ENCODE measurements at regions not wholly inside any gene's neighbourhood (a gene's known extent, or its start where the extent isn't known, plus 50 kb on each side); places are given as distances from the start of the nearest gene placed in this dataset.

- DNase-seq, result no peak
These were observed 620.3 kb upstream of the CDH4 start for GRCh38 chr20:60631585-60632287.

GRCh38 chr20:60632391-60633262 lies 619.4 kb upstream of the CDH4 start:
- CTCF ChIA-PET, result no interaction called here
- peaks cover 1 to 12% of the 10 kb centered on the region in 2 donors for H3K27me3 Mint-ChIP-seq
- H3K36me3 Mint-ChIP-seq, result no peaks in the 10 kb centered on the region
- Histone ChIP-seq H3K4me1 (ENCODE audit: control insufficient read depth in 1 of 2, extremely low read depth in 1 of 2, insufficient read depth in 2 of 2, low read length in 2 of 2) (no peaks in the 10 kb centered on the region), H3K27ac (ENCODE audit: low read length) (no peak overlapping the region), H3K36me3 (ENCODE audit: control insufficient read depth in 2 of 2, extremely low read depth in 1 of 2, insufficient read depth in 1 of 2, low read length in 1 of 2) (no peaks in the 10 kb centered on the region), H3K27me3 (replicated peaks in 1 of 2; ENCODE audit: control insufficient read depth in 2 of 2, extremely low read depth in 1 of 2, insufficient read depth in 2 of 2, low read length in 1 of 2) (peaks cover 0 to 7% of the 10 kb centered on the region in 2 experiments), H3K4me3 (ENCODE audit: control insufficient read depth in 1 of 2, extremely low read depth in 1 of 2, low read length in 1 of 2) (no peak overlapping the region), H3K9me3 (no peaks in the 10 kb centered on the region)
- H3K4me1 Mint-ChIP-seq, result no peaks in the 10 kb centered on the region
- POLR2A ChIA-PET, result no interaction called here
- no peak overlapping the region for H3K27ac Mint-ChIP-seq
- WGBS (ENCODE audit: insufficient coverage), result 89% methylated on average over 4 of the region's 8 CpGs
- DNase-seq (no peak), ATAC-seq (replicated peaks in 1 of 4) (no peak)
- H3K4me3 Mint-ChIP-seq, result no peak overlapping the region
- H3K9me3 Mint-ChIP-seq, result no peaks in the 10 kb centered on the region

More at GRCh38 chr20:60631585-60632287, 620.3 kb upstream of the CDH4 start:
- no peak overlapping the region for H3K4me3 Mint-ChIP-seq
- no peaks in the 10 kb centered on the region for H3K9me3 Mint-ChIP-seq
- H3K9me3 ChIP-seq, result no peaks in the 10 kb centered on the region
- H3K36me3 ChIP-seq (ENCODE audit: control insufficient read depth in 2 of 2, extremely low read depth in 1 of 2, insufficient read depth in 1 of 2, low read length in 1 of 2), result no peaks in the 10 kb centered on the region
- no peaks in the 10 kb centered on the region for H3K4me1 Mint-ChIP-seq
- H3K4me1 ChIP-seq (ENCODE audit: control insufficient read depth in 1 of 2, extremely low read depth in 1 of 2, insufficient read depth in 2 of 2, low read length in 2 of 2), result no peaks in the 10 kb centered on the region
- POLR2A ChIA-PET, result no interaction called here
- H3K27me3 Mint-ChIP-seq, result peaks cover 0 to 12% of the 10 kb centered on the region in 2 donors
- WGBS (ENCODE audit: insufficient coverage), result 68% methylated on average over 5 of the region's 9 CpGs
- ATAC-seq (replicated peaks in 1 of 4), result no peak
- H3K27ac ChIP-seq (ENCODE audit: low read length), result no peak overlapping the region
- peaks cover 0 to 7% of the 10 kb centered on the region in 2 experiments for H3K27me3 ChIP-seq (replicated peaks in 1 of 2; ENCODE audit: control insufficient read depth in 2 of 2, extremely low read depth in 1 of 2, insufficient read depth in 2 of 2, low read length in 1 of 2)
- no peak overlapping the region for H3K27ac Mint-ChIP-seq
- H3K4me3 ChIP-seq (ENCODE audit: control insufficient read depth in 1 of 2, extremely low read depth in 1 of 2, low read length in 1 of 2), result no peak overlapping the region
- H3K36me3 Mint-ChIP-seq, result no peaks in the 10 kb centered on the region
- CTCF ChIA-PET, result no interaction called here

DNA sequence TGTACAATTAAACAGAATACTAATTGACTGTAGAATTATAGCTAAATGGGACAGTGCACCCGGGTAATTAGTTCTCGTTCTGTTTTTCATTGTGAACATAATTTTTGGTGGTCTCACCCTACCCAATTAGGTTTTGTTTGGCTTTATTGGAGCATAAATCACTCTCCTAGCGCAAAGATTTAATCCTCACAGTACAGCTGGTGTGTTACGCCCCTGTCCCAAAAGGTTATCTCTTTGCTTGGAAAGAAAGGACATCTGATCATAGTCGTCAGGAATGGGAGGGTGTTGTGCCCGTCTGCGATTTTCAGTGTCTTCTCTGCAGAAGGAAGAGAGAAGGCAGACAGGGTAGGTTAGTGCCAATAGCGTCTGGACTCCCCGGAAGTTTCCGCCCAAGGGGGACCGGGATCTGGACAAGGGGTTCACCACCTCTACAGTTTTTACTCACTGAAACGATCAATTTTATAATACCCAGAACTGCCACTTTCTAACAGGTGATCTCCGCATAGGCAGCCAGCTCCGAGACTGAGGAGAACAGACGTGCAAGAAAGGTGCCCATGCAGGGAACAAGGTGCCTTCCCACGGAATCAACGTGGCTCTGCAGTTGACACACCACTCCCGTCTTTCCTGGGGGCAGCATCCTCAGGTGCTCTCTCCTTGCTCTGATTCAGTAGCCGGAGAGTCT lies 617.4 kb upstream of the CDH4 start:
- Mint-ChIP-seq H3K27me3 (peaks cover 1 to 5% of the 10 kb centered on the region in 2 donors), H3K4me1 (no peaks in the 10 kb centered on the region), H3K36me3 (no peaks in the 10 kb centered on the region), H3K4me3 (no peak overlapping the region), H3K27ac (no peak overlapping the region), H3K9me3 (no peaks in the 10 kb centered on the region)
- ChIA-PET POLR2A (no interaction called here), CTCF (no interaction called here)
- Histone ChIP-seq H3K4me3 (ENCODE audit: control insufficient read depth in 1 of 2, extremely low read depth in 1 of 2, low read length in 1 of 2) (no peak overlapping the region), H3K27ac (ENCODE audit: low read length) (no peak overlapping the region), H3K27me3 (replicated peaks in 1 of 2; ENCODE audit: control insufficient read depth in 2 of 2, extremely low read depth in 1 of 2, insufficient read depth in 2 of 2, low read length in 1 of 2) (no peaks in the 10 kb centered on the region), H3K36me3 (ENCODE audit: control insufficient read depth in 2 of 2, extremely low read depth in 1 of 2, insufficient read depth in 1 of 2, low read length in 1 of 2) (no peaks in the 10 kb centered on the region), H3K9me3 (no peaks in the 10 kb centered on the region), H3K4me1 (ENCODE audit: control insufficient read depth in 1 of 2, extremely low read depth in 1 of 2, insufficient read depth in 2 of 2, low read length in 2 of 2) (no peaks in the 10 kb centered on the region)
- ATAC-seq (replicated peaks in 1 of 4), result no peak
- 81% methylated on average over 11 of the region's 19 CpGs for WGBS (ENCODE audit: insufficient coverage)
- no peak for DNase-seq

- no peaks in the 10 kb centered on the region for H3K9me3 ChIP-seq
- H3K36me3 ChIP-seq (ENCODE audit: control insufficient read depth in 2 of 2, extremely low read depth in 1 of 2, insufficient read depth in 1 of 2, low read length in 1 of 2), result no peaks in the 10 kb centered on the region
- Mint-ChIP-seq H3K27me3 (peaks cover 1 to 5% of the 10 kb centered on the region in 2 donors), H3K9me3 (no peaks in the 10 kb centered on the region), H3K4me1 (no peaks in the 10 kb centered on the region), H3K27ac (no peak overlapping the region), H3K36me3 (no peaks in the 10 kb centered on the region), H3K4me3 (no peak overlapping the region)
- H3K4me3 ChIP-seq (ENCODE audit: control insufficient read depth in 1 of 2, extremely low read depth in 1 of 2, low read length in 1 of 2), result no peak overlapping the region
- H3K27me3 ChIP-seq (replicated peaks in 1 of 2; ENCODE audit: control insufficient read depth in 2 of 2, extremely low read depth in 1 of 2, insufficient read depth in 2 of 2, low read length in 1 of 2), result no peaks in the 10 kb centered on the region
- no peak for ATAC-seq (replicated peaks in 1 of 4)
- CTCF ChIA-PET, result no interaction called here
- POLR2A ChIA-PET, result no interaction called here
- WGBS (ENCODE audit: insufficient coverage), result 100% methylated on average over 3 of the region's 5 CpGs
- no peak overlapping the region for H3K27ac ChIP-seq (ENCODE audit: low read length)
- no peak for DNase-seq
- no peaks in the 10 kb centered on the region for H3K4me1 ChIP-seq (ENCODE audit: control insufficient read depth in 1 of 2, extremely low read depth in 1 of 2, insufficient read depth in 2 of 2, low read length in 2 of 2)
These were observed 615.6 kb upstream of the CDH4 start for GRCh38 chr20:60636417-60636816.

DNA sequence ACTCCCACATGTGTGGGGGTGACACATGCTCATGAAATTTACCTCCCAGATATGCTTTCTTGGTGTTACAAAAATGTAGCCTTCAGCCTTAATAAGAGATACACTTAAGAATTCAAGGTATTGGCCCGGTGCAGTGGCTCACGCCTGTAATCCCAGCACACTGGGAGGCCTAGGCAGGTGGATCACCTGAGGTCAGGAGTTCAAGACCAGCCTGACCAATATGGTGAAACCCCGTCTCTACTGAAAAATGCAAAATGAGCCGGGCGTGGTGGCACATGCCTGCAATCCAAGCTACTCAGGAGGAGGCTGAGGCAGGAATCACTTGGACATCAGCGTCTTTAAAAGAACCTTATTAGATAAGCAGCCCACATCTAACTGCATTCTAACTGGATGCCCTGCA lies 614.3 kb upstream of the CDH4 start:
- Mint-ChIP-seq H3K9me3 (no peaks in the 10 kb centered on the region), H3K36me3 (no peaks in the 10 kb centered on the region), H3K4me1 (no peaks in the 10 kb centered on the region), H3K4me3 (no peak overlapping the region), H3K27ac (no peak overlapping the region), H3K27me3 (peaks cover 1 to 10% of the 10 kb centered on the region in 2 donors)
- POLR2A ChIA-PET, result no interaction called here
- no peaks in the 10 kb centered on the region for H3K9me3 ChIP-seq
- no peaks in the 10 kb centered on the region for H3K4me1 ChIP-seq (ENCODE audit: control insufficient read depth in 1 of 2, extremely low read depth in 1 of 2, insufficient read depth in 2 of 2, low read length in 2 of 2)
- CTCF ChIA-PET, result no interaction called here
- no peak for ATAC-seq (replicated peaks in 1 of 4)
- no peak for DNase-seq
- peaks cover 0 to 4% of the 10 kb centered on the region in 2 experiments for H3K27me3 ChIP-seq (replicated peaks in 1 of 2; ENCODE audit: control insufficient read depth in 2 of 2, extremely low read depth in 1 of 2, insufficient read depth in 2 of 2, low read length in 1 of 2)
- no peak overlapping the region for H3K27ac ChIP-seq (ENCODE audit: low read length)
- H3K4me3 ChIP-seq (ENCODE audit: control insufficient read depth in 1 of 2, extremely low read depth in 1 of 2, low read length in 1 of 2), result no peak overlapping the region
- no peaks in the 10 kb centered on the region for H3K36me3 ChIP-seq (ENCODE audit: control insufficient read depth in 2 of 2, extremely low read depth in 1 of 2, insufficient read depth in 1 of 2, low read length in 1 of 2)
- 87% methylated on average over 5 of the region's 6 CpGs for whole genome bisulfite sequencing (ENCODE audit: insufficient coverage)

GRCh38 chr20:60638430-60639098 lies 613.5 kb upstream of the CDH4 start:
- no peaks in the 10 kb centered on the region for H3K4me1 Mint-ChIP-seq
- DNase-seq, result no peak
- Histone ChIP-seq H3K4me3 (ENCODE audit: control insufficient read depth in 1 of 2, extremely low read depth in 1 of 2, low read length in 1 of 2) (no peak overlapping the region), H3K27me3 (replicated peaks in 1 of 2; ENCODE audit: control insufficient read depth in 2 of 2, extremely low read depth in 1 of 2, insufficient read depth in 2 of 2, low read length in 1 of 2) (peaks cover 0 to 5% of the 10 kb centered on the region in 2 experiments), H3K27ac (ENCODE audit: low read length) (no peak overlapping the region), H3K36me3 (ENCODE audit: control insufficient read depth in 2 of 2, extremely low read depth in 1 of 2, insufficient read depth in 1 of 2, low read length in 1 of 2) (no peaks in the 10 kb centered on the region), H3K4me1 (ENCODE audit: control insufficient read depth in 1 of 2, extremely low read depth in 1 of 2, insufficient read depth in 2 of 2, low read length in 2 of 2) (no peaks in the 10 kb centered on the region), H3K9me3 (no peaks in the 10 kb centered on the region)
- WGBS (ENCODE audit: insufficient coverage), result 80% methylated on average over 1 of the region's 4 CpGs
- ChIA-PET POLR2A (no interaction called here), CTCF (no interaction called here)
- no peak overlapping the region for H3K4me3 Mint-ChIP-seq
- H3K9me3 Mint-ChIP-seq, result no peaks in the 10 kb centered on the region
- H3K36me3 Mint-ChIP-seq, result no peaks in the 10 kb centered on the region
- ATAC-seq (replicated peaks in 1 of 4), result no peak
- H3K27ac Mint-ChIP-seq, result no peak overlapping the region
- H3K27me3 Mint-ChIP-seq, result peaks cover 1 to 10% of the 10 kb centered on the region in 2 donors

All from T-cell (primary cell).